ENCODE measurements at regions not wholly inside any gene's neighbourhood (a gene's known extent, or its start where the extent isn't known, plus 50 kb on each side); places are given as distances from the start of the nearest gene placed in this dataset.
"Not testable (repeated sequence)": the region's sequence is repeated elsewhere in the genome, so short reads cannot be mapped to it uniquely, and the experiment has no call there.

DNA sequence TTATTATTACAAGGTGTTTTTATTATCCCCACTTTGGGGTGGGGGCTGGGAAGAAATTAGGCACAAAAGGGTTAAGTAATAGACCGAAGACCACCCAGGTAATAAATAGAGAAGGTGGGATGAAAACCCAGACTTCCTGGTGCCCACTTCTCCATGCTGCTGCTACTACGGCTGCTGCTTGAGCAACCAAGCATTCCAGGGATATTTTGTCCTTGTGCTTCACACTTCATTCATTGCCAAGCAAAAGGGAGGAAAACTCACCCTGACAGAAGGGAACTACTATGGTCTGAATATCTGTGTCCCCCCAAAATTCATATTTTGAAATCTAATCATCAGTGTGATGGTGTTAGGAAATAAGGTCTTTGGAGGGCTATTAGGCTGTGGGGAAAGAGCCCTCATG lies 470.9 kb upstream of the API5 start:
- Mint-ChIP-seq H3K27me3 (ENCODE audit: low read depth, poor library complexity) (peaks cover 3% of the 10 kb centered on the region), H3K9me3 (peaks cover 7% of the 10 kb centered on the region), H3K36me3 (ENCODE audit: low read depth) (no peaks in the 10 kb centered on the region), H3K4me3 (no peak overlapping the region), H3K27ac (no peak overlapping the region), H3K4me1 (peaks cover 32% of the 10 kb centered on the region)
- DNase-seq = no peak
- no peak for TF ChIP-seq CTCF (IDR thresholded peaks at IDR 0.05)

DNA sequence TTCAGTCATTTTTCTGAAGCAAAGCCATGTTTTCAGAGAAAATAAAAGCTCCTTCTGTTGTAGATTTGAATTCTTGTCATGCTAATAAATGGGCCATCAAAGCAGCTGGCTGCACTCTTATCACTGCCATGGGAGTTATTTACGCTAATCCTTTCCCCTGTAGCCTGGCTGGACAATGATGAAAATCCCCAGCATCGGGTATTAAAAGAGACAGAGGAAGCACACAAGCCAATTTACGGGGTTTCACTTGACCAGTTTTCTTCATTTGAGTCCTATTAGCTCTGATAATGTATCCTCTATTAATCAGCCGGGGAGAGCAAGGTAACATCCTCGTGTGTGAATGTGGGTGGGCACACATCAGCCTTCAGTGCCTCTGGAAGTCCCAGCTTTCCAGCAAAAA lies 470.2 kb upstream of the API5 start:
- no peaks in the 10 kb centered on the region for H3K36me3 Mint-ChIP-seq (ENCODE audit: low read depth)
- no peak overlapping the region for H3K27ac Mint-ChIP-seq
- no peak for DNase-seq
- peaks cover 7% of the 10 kb centered on the region for H3K9me3 Mint-ChIP-seq
- TF ChIP-seq CTCF (IDR thresholded peaks at IDR 0.05) = no peak
- no peaks in the 10 kb centered on the region for H3K27me3 Mint-ChIP-seq (ENCODE audit: low read depth, poor library complexity)
- H3K4me1 Mint-ChIP-seq = peaks cover 32% of the 10 kb centered on the region
- no peak overlapping the region for H3K4me3 Mint-ChIP-seq

- TF ChIP-seq CTCF (IDR thresholded peaks at IDR 0.05) = no peak
- no peak for DNase-seq
- peaks cover 4% of the 10 kb centered on the region for H3K9me3 Mint-ChIP-seq
- H3K4me3 Mint-ChIP-seq = no peak overlapping the region
- peaks cover 31% of the 10 kb centered on the region for H3K4me1 Mint-ChIP-seq
- no peaks in the 10 kb centered on the region for H3K36me3 Mint-ChIP-seq (ENCODE audit: low read depth)
- H3K27me3 Mint-ChIP-seq (ENCODE audit: low read depth, poor library complexity) = no peaks in the 10 kb centered on the region
- H3K27ac Mint-ChIP-seq = no peak overlapping the region
Observed at GRCh38 chr11:42849362-42849761, 462.4 kb upstream of the API5 start.

DNA sequence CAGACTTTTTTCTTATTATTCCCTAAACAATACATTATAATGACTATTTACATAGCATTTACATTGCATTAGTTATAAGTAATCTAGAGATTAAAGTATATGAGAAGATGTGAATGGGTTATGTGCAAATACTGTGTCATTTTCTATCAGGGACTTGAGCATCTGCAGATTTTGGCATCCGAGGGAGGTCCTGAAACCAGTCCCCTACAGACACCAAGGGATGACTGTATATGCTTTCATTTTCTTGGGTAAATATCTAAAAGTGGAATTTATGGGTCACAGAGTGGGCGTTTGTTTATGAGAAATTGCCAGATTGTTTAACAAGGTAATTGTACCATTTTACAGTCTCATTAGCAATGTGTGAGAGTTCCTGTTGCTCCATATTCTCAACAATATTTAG lies 454.5 kb upstream of the API5 start:
- no peak for TF ChIP-seq CTCF (IDR thresholded peaks at IDR 0.05)
- H3K36me3 Mint-ChIP-seq (ENCODE audit: low read depth) = no peaks in the 10 kb centered on the region
- peaks cover 4% of the 10 kb centered on the region for H3K9me3 Mint-ChIP-seq
- no peak overlapping the region for H3K27ac Mint-ChIP-seq
- H3K27me3 Mint-ChIP-seq (ENCODE audit: low read depth, poor library complexity) = no peaks in the 10 kb centered on the region
- no peak overlapping the region for H3K4me3 Mint-ChIP-seq
- no peak for DNase-seq
- H3K4me1 Mint-ChIP-seq = no peaks in the 10 kb centered on the region

- Mint-ChIP-seq H3K4me1 (no peaks in the 10 kb centered on the region), H3K9me3 (peaks cover 18% of the 10 kb centered on the region), H3K27ac (no peak overlapping the region), H3K4me3 (no peak overlapping the region), H3K27me3 (ENCODE audit: low read depth, poor library complexity) (peaks cover 2% of the 10 kb centered on the region), H3K36me3 (ENCODE audit: low read depth) (peaks cover 4% of the 10 kb centered on the region)
- no peak for DNase-seq
- no peak for TF ChIP-seq CTCF (IDR thresholded peaks at IDR 0.05)
Observed at GRCh38 chr11:42870480-42870879, 441.3 kb upstream of the API5 start.

GRCh38 chr11:42873800-42874405 lies 437.9 kb upstream of the API5 start:
- not testable (repeated sequence) for H3K4me3 Mint-ChIP-seq; H3K27me3 Mint-ChIP-seq (ENCODE audit: low read depth, poor library complexity); H3K4me1 Mint-ChIP-seq; H3K36me3 Mint-ChIP-seq (ENCODE audit: low read depth); DNase-seq; H3K27ac Mint-ChIP-seq
- H3K9me3 Mint-ChIP-seq = peaks cover 36% of the 10 kb centered on the region

DNA sequence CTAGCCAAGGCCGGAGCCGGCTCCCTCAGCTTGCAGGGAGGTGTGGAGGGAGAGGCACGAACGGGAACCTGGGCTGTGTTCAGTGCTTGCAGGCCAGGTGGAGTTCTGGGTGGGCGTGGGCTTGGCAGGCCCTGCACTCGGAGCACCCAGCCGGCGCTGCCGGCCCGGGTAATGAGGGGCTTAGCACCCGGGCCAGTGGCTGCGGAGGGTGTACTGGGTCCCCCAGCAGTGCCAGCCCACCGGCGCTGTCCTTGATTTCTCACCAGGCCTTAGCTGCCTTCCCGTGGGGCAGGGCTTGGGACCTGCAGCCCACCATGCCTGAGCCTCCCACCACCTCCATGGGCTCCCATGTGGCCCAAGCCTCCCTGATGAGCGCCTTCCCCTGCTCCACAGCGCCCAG lies 430.5 kb upstream of the API5 start:
- H3K27me3 Mint-ChIP-seq (ENCODE audit: low read depth, poor library complexity); H3K4me3 Mint-ChIP-seq; H3K27ac Mint-ChIP-seq; DNase-seq; H3K36me3 Mint-ChIP-seq (ENCODE audit: low read depth); H3K4me1 Mint-ChIP-seq: not testable (repeated sequence)
- H3K9me3 Mint-ChIP-seq = peaks cover 42% of the 10 kb centered on the region
